GM12872 (cell line): ENCODE measurements at regions not wholly inside any gene's neighbourhood (a gene's known extent, or its start where the extent isn't known, plus 50 kb on each side); places are given as distances from the start of the nearest gene placed in this dataset.
A peak's percentile ranks its signal among the peaks of the same experiment; 100 is the strongest.

ENCODE experiments used
- TF ChIP-seq, protein P1 (sequence below): IDR thresholded peaks from 3 replicates; pipeline ENCODE4 v1.5.1; 2011; ENCODE audit warnings: low read depth, mild to moderate bottlenecking, low read length, moderate library complexity; ENCODE audit not compliant: insufficient read depth

DNA sequence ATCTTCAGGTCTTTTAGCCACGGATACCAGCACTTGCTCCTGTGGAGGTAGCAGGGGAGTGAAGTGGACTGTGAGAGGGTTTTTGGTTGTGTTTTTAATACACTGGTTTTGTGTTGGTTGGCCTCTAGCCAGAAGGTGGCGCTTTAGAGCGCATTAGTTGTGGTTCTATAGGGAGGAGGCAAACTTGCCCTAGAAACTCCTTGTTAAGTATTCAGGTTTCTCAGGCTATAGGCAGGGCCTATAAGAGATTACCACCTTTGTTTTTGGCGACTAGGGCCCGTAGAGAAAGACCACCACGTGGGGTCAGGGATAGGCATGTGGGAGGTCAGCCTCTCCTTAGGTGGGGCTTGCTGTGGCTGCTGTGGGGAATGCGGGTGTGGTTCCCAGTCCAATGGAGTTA is 221.6 kb upstream of the SPANXN4 start:
- TF ChIP-seq, protein P1, sequence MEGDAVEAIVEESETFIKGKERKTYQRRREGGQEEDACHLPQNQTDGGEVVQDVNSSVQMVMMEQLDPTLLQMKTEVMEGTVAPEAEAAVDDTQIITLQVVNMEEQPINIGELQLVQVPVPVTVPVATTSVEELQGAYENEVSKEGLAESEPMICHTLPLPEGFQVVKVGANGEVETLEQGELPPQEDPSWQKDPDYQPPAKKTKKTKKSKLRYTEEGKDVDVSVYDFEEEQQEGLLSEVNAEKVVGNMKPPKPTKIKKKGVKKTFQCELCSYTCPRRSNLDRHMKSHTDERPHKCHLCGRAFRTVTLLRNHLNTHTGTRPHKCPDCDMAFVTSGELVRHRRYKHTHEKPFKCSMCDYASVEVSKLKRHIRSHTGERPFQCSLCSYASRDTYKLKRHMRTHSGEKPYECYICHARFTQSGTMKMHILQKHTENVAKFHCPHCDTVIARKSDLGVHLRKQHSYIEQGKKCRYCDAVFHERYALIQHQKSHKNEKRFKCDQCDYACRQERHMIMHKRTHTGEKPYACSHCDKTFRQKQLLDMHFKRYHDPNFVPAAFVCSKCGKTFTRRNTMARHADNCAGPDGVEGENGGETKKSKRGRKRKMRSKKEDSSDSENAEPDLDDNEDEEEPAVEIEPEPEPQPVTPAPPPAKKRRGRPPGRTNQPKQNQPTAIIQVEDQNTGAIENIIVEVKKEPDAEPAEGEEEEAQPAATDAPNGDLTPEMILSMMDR, result 0 out of 3 replicates have a peak, but pooled peaks have one; percentile 23

DNA sequence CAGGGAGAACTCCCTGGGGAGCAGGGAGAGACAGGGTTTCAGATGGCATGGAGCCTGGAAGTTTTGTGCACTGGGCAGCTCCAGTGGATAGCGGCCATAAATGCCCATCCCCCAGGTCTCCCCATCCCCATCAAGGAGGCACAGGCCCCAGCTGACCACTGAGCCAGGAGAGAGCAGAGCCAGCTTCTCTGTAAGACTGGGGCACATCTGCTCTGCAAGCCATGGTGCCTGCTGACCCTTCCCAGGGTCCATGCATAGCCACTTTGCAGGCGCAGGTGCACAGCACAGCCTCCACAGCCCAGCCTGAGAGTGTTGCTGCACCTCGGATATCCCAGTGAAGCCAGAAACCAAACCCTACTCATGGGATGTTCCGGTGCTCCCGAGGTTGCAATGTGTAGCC is 206.3 kb upstream of the SPANXN4 start:
- TF ChIP-seq, protein P1, result no peak

DNA sequence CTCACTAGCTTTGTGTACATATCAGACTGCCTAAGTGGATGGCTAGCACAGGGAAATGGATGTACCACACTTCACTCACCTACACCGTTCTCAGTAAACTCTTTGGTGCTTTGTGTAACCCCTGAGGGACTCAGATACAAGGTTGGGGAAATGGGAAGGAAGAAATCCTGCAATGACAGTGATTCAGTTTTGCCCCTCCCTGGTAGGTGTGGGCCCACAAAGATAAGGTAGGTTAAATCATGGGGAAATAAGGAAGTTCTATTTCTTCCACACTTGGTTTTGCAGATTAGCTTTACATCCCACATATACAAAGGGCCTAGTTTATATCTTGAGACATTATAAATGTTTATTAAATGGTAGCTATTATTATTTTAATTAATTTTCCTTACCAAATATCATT is 197.6 kb upstream of the SPANXN4 start:
- TF ChIP-seq, protein P1, result no peak

DNA sequence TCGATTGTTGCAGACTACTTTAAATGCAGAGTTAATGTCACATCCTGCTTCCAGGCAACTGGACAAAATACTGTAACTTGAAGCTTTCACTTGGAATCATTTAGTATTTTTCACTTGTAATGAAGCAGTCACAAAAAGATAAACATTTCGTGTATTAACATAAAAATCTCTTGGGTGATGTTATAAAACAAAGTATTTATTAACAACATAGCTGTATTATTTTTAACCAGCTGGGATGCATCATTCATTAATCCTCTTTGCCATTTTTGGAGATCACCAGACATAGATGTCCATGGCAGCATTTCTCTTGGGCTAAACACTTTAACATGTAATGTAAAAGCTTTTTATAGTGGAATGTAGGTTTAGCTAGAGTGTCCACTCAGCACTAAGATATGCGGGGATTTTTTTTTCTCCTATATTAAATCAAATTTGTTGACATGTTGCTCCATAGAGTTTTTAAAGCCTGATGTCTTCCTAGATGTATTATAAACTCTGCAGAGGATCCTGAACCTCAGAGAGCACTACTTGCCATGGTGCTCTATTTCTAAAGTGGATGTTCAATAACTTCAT is 193.7 kb upstream of the SPANXN4 start:
- TF ChIP-seq, protein P1, result no peak

DNA sequence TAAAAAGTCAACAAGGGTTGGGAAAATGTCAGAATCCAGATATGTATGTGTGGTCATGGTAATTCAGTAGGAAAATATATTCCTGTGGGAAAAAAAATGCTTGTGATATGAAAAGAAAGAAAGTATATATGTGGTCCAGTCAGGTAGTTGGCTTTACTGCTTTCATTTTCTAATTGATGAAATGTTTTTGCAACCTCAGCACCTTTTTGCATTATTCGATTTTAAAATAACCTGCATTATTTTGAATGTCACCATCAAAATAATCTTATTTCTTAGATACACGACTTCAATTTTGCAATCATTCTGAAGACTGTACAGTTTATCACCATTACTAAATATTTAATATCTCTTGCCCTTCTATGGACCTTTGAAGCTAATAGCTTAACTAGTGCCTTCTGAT is 170.8 kb upstream of the SPANXN4 start:
- TF ChIP-seq, protein P1, result no peak

DNA sequence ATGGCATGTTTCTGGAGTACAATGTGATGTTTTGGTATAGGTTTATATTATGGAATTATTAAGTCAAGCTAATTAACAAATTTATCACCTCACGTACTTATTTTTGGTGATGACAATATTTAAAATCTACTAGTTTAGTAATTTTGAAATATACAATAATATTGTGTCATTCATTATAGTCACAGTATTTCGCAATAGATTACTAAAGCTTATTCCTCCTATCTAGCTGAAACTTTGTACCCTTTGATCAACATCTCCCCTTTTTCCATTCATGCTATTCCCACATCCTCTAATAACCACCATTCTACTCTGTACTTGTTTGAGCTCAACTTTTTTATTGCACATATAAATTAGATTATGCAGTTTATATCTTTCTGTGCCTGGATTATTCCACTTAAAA is 164.8 kb upstream of the SPANXN4 start:
- TF ChIP-seq, protein P1, result no peak

DNA sequence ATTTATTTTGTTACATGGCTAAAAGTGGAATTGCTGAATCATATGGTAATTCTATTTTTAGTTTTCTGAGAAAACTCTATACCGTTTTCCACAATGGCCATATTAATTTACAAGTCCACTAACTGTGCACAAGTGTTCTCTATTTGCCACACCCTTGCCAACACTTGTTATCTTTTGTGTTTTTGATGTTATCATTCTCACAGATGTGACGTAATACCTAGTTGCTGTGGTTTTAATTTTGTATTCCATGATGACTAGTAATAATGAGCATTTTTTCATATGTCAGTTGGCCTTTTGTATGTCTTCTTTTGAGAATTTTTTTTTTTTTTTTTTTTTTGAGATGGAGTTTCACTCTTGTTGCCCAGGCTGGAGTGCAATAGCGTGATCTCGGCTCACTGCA is 164.2 kb upstream of the SPANXN4 start:
- TF ChIP-seq, protein P1, result no peak
